GM13976 (cell line): ENCODE measurements at regions not wholly inside any gene's neighbourhood (a gene's known extent, or its start where the extent isn't known, plus 50 kb on each side); places are given as distances from the start of the nearest gene placed in this dataset.

Source experiments
- DNase-seq: peaks from one replicate; pipeline ENCODE4 v3.0.0; 2012; ENCODE audit warnings: low spot score
- CTCF ChIP-seq: IDR thresholded peaks from 2 replicates; pipeline ENCODE4 v1.5.1; 2012; ENCODE audit warnings: borderline replicate concordance, mild to moderate bottlenecking; ENCODE audit not compliant: insufficient read depth; ENCODE audit errors: extremely low read depth, missing control alignments, control extremely low read depth
- in situ Hi-C: fragments of 300-500 bp; cut with MboI; formaldehyde crosslinking; loops from one replicate; pipeline ENCODE4 v1.12.0; 2022; ENCODE audit warnings: low sequenced_read_pairs, mixed read lengths, inconsistent platforms; ENCODE audit not compliant: unreplicated experiment

GRCh38 chr20:58072695-58073671 lies 155.5 kb downstream of the ANKRD60 start:
- no peak for DNase-seq
- no peak for TF ChIP-seq CTCF
- in situ Hi-C loops = no loop called here

DNA sequence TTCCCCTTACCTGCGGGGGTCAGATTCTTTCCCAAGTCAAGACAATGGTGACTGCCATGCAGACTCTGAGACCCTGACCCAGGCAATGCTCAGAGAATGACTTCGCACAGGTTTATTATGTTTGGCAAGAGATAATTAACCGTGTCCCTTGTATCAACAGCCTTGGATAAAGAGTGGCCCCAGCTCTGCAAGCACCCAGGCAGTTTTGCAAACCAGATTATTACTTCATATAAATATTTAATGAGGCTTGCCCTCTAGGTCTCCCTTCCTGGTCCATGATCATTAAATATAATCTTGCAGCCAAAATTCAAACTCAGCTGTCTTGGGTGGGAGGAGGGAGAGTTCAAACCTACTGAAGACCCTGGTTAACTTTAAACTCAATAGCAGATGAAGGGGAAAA lies 156.5 kb downstream of the ANKRD60 start:
- no peak for DNase-seq
- in situ Hi-C loops = no loop called here
- TF ChIP-seq CTCF = no peak

DNA sequence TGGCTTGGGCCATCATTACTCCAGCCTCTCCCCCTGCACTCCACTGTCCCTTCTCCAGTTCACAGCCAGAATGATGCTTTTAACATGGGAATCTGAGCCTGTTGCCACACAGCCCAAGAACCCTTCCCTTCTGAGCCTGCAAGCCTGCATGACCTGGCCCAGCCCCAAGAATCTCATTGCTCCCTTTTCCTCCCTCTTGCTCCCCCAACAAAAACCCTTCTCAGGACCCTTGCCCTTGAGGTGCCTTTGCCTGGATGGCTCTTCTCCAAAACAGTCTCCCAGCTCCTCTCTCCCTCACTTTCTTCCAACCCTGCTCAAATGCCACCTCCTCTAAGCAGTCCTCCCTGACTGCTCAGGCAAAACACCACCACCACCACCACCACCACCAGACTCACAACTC lies 157.2 kb downstream of the ANKRD60 start:
- no peak for DNase-seq
- in situ Hi-C loops = no loop called here
- no peak for TF ChIP-seq CTCF

DNA sequence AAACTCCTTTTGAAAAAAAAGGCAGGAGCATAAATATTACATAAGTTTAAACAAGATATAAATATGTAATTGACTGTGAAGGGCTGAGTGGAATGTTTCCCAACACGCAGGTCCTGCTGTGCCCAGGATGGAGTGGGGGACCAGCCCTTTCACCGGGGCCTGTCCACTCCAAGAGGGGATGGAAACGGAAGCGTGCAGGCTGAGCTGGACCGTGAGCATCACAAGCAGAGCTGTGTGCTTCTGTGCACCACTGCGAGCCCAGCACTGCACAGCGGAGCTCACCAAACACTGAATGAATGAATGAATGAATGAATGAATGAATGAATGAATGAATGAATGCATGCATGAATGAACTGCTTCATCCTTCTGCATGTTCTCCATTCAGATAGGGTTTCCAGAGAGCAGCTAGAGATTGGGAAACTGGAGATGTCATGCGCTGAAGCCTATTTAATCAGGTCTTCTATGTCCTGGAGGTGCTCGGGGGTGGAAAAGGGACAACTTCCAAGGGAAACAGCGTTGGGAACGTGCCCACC lies 157.7 kb downstream of the ANKRD60 start:
- in situ Hi-C loops = no loop called here
- TF ChIP-seq CTCF = no peak
- DNase-seq = no peak

DNA sequence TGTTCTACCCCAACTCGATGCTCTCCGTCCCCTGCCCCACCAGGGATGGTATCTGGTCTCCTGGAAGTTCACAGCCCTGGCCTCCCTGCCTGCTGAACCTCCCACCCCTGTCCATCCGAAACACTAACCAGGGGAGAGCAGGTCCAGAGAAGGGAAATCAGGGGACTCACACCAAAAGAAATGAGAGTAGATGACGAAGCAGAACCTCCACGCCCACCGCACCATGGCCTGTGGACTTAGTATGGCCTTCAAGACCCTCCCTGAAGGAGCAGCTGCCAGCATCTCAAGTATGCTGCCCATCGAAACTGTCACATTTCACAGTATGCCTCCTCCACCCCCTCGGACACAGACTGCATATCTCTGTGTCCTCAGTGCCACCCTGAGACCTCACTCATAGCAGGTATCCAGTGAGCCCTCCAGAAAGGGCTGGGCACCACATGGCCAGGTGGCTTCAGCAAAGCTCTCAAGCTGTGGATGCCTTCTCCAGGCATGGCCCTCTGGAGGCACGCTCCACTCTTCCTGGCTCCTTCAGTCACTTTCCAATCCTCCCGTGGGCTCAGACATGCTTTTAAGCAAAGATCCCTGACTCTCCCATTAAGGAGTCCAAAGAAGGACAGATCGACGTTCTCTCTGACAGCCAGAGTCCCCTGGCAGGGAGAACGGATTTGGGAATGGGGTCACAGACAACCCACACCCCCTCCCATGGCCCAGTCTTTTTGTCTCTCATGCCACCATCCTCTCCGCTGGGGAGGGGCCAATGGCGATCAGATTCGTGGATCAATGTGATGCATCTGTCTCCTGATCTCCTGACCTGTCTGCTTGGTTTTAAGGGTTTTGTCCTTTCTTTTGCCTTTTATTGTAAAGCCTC lies 158.4 kb downstream of the ANKRD60 start:
- no peak for DNase-seq
- in situ Hi-C loops = no loop called here
- TF ChIP-seq CTCF = no peak

DNA sequence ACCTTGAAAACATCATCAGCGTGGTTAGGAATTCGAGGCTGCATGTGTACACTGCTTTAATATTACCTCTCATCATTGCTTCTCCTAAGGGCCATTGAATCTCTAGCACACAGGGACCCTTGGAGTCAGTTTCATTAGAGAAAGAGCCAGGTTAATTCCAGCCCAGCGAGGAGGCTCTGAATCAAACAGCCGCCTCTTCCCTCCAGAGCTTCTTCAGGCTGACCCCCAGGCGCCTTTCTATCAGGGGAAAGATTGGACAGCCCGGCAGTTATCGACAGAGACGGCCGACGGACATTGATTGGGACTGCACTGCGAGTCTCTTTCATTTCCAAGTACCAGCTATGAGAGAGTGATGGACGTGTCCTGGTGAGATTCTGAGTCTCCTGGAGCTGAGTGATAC lies 159.2 kb downstream of the ANKRD60 start:
- no peak for TF ChIP-seq CTCF
- in situ Hi-C loops = no loop called here
- no peak for DNase-seq
